Activated naive CD8-positive, alpha-beta T cell (primary cell): ENCODE measurements at regions not wholly inside any gene's neighbourhood (a gene's known extent, or its start where the extent isn't known, plus 50 kb on each side); places are given as distances from the start of the nearest gene placed in this dataset.

Experiments
- H3K27ac Mint-ChIP-seq: one replicate; pipeline ENCODE4 v1.8.0; 2021; ENCODE audit warnings: mixed read lengths
- H3K27me3 Mint-ChIP-seq: one replicate; pipeline ENCODE4 v1.8.0; 2021; ENCODE audit warnings: mixed read lengths
- H3K36me3 Mint-ChIP-seq: one replicate; pipeline ENCODE4 v1.8.0; 2021; ENCODE audit warnings: mixed read lengths
- H3K4me1 Mint-ChIP-seq: one replicate; pipeline ENCODE4 v1.8.0; 2021; ENCODE audit warnings: low read depth, mixed read lengths
- H3K4me3 Mint-ChIP-seq: one replicate; pipeline ENCODE4 v1.8.0; 2021; ENCODE audit warnings: mild to moderate bottlenecking, mixed read lengths
- H3K9me3 Mint-ChIP-seq: one replicate; pipeline ENCODE4 v1.8.0; 2021; ENCODE audit warnings: low read depth, mixed read lengths

GRCh38 chr20:40809361-40809760 is 120.3 kb upstream of the MAFB start:
- no peak overlapping the region for H3K27ac Mint-ChIP-seq
- no peaks in the 10 kb centered on the region for H3K36me3 Mint-ChIP-seq
- no peak overlapping the region for H3K4me3 Mint-ChIP-seq
- H3K27me3 Mint-ChIP-seq, result no peaks in the 10 kb centered on the region
- H3K9me3 Mint-ChIP-seq, result no peaks in the 10 kb centered on the region
- H3K4me1 Mint-ChIP-seq, result no peaks in the 10 kb centered on the region

DNA sequence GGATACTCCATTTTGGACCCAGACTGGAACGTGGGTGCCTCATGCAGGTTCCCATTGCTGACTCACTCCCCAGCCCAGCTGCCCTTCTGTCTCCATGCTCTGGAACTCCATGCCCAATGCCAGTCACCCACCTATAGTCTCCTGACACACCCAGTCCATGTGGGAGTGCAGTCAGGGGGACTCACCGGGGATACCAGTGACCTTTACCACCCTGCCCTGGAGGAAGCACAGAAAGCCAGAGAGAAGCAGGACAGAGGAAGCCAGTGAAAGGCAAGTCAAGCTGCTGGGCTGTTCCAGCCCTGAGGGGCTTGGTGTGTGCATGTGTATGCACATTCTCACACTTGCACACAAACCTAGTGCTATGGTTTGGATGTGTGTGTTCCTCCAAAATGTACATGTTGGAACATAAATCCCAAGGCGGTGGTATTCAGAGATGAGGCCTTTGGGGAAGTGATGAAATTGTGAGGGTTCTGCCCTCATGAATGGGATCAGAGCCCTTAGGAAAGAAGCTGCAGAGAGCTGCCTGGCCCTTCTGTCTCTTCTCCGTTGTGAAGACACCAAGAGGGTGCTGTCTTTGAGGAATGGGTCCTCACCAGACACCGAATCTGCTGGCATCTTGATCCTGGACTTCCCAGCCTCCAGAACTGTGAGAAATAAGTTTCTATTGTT is 121.4 kb upstream of the MAFB start:
- no peaks in the 10 kb centered on the region for H3K9me3 Mint-ChIP-seq
- no peak overlapping the region for H3K4me3 Mint-ChIP-seq
- no peaks in the 10 kb centered on the region for H3K4me1 Mint-ChIP-seq
- no peaks in the 10 kb centered on the region for H3K36me3 Mint-ChIP-seq
- no peak overlapping the region for H3K27ac Mint-ChIP-seq
- no peaks in the 10 kb centered on the region for H3K27me3 Mint-ChIP-seq

DNA sequence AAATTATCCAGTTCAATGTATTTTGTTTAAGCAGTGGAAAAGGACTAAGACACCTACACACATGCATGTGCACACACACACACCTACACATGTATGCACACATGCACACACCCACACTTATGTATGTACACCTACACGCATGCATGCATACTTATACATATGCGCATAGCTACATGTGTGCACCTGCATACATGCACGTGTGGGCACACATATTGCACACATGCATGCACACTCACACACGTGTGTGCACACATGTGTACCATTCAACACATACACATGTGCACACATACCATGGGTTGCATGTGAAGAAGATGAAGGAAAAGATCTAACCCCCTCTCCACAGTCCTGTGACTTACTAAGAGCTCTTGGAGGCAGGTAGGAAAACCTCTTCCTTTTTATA is 122.0 kb upstream of the MAFB start:
- Mint-ChIP-seq H3K27me3 (no peaks in the 10 kb centered on the region), H3K27ac (no peak overlapping the region), H3K36me3 (no peaks in the 10 kb centered on the region)

DNA sequence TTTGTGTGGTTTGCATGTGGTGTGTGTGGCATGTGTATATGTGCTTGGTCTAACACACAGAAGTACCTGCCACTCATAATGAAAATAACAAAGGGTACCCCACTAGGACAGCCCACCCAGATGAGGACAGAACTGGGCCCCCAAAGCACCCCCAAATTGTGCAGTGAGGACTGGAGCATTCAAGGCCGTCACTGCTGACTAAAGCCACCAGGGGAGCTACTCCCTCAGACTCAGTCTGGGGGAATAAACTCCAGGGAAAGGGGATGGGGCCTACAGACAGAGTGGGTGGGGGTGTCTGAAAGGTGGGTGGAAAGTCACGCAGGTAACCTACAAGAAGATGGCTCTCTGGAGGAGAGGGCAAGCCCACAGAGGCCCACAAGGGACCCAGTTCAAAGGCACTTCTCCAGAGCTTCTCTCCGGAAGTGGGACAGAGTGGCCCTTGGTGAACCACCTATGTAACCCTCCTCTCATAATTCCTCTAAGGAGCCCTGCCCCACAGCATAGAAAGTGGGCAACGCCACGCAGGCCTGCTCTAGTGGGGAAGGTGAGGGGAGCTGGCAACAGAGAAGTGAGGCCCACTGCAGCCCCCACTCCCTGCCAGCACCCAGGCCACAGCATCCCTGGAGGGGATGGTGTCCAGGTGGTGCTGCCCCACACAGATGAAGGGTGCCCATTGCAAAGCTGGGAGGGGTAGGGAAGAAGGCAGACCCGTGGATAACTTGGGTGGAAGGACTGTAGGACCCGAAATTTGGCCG is 122.8 kb upstream of the MAFB start:
- Mint-ChIP-seq H3K4me3 (no peak overlapping the region), H3K27me3 (no peaks in the 10 kb centered on the region), H3K4me1 (no peaks in the 10 kb centered on the region), H3K27ac (no peak overlapping the region), H3K9me3 (no peaks in the 10 kb centered on the region), H3K36me3 (no peaks in the 10 kb centered on the region)

More for the DNA sequence above, 122.0 kb upstream of the MAFB start:
- H3K4me1 Mint-ChIP-seq, result no peaks in the 10 kb centered on the region
- no peaks in the 10 kb centered on the region for H3K9me3 Mint-ChIP-seq
- no peak overlapping the region for H3K4me3 Mint-ChIP-seq

- H3K27ac Mint-ChIP-seq, result no peak overlapping the region
- H3K4me1 Mint-ChIP-seq, result no peaks in the 10 kb centered on the region
- H3K4me3 Mint-ChIP-seq, result no peak overlapping the region
- no peaks in the 10 kb centered on the region for H3K9me3 Mint-ChIP-seq
- no peaks in the 10 kb centered on the region for H3K36me3 Mint-ChIP-seq
- no peaks in the 10 kb centered on the region for H3K27me3 Mint-ChIP-seq
Observed at GRCh38 chr20:40812415-40812925, 123.4 kb upstream of the MAFB start.

- Mint-ChIP-seq H3K27me3 (no peaks in the 10 kb centered on the region), H3K36me3 (no peaks in the 10 kb centered on the region), H3K27ac (no peak overlapping the region), H3K4me1 (no peaks in the 10 kb centered on the region), H3K9me3 (peaks cover 1% of the 10 kb centered on the region), H3K4me3 (no peak overlapping the region)
Observed at GRCh38 chr20:40813029-40813431, 124.0 kb upstream of the MAFB start.

DNA sequence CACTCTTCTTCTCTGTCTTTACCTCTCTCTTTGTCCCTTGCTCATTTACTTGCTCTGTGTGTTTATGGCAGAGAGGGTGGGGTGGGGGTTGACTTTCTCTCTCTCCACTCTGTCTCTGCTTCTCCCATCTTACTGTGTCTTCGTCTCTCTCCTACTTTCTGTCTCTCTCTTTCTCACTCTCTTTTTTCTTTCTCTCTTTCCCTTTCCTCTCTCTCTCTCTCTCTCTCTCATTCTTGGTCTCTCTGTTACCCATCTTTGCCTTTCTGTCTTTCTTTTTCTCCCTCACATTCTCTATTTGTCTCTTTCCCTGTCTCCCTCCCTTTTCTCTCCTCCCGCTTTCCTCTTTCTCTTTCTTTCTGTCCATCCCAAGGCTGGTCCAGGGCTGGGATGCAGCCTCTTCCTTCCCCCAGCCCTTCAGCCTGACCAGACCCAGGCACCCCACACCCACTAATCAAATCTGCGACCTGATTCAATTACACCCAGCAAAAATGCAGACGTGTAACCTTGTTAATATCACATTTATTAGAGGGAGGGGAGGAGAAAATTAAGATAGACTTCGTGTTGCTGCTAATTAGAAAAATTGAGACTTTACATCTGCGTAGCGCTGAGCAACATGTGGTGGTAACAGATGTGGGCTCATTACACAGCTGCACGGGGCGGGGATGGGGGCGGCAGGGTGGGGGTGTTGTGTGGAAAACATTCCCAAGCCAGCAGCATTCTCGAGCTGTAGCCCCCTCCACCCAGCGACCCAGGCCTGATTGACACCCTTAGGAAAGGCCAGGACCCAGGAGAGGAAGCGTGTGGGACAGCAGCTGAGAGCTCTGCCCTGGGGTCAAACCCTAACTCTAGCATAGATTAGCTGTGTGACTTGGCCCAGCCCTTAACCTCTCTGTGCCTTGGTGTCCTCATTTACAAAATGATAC is 124.9 kb upstream of the MAFB start:
- no peak overlapping the region for H3K27ac Mint-ChIP-seq
- no peaks in the 10 kb centered on the region for H3K36me3 Mint-ChIP-seq
- H3K4me3 Mint-ChIP-seq, result no peak overlapping the region
- no peaks in the 10 kb centered on the region for H3K4me1 Mint-ChIP-seq
- H3K27me3 Mint-ChIP-seq, result no peaks in the 10 kb centered on the region
- H3K9me3 Mint-ChIP-seq, result peaks cover 8% of the 10 kb centered on the region

DNA sequence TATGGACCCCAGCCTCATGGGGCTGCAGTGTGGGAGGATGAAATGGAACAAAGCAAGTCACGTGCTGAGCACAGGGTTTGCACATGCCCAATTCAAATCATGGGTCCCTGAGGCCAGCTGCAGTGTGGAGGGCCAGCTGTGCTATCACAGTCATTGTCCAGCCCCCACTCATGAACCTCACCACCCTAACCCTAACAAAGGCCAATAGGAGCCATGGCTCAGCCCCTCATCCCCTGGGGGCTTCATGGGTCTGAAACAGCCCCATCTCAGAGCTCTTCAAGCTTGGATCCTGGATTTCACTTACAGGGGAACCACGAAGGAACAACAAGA is 125.6 kb upstream of the MAFB start:
- H3K4me3 Mint-ChIP-seq, result no peak overlapping the region
- H3K9me3 Mint-ChIP-seq, result peaks cover 8% of the 10 kb centered on the region
- no peaks in the 10 kb centered on the region for H3K27me3 Mint-ChIP-seq
- H3K27ac Mint-ChIP-seq, result no peak overlapping the region
- no peaks in the 10 kb centered on the region for H3K36me3 Mint-ChIP-seq
- no peaks in the 10 kb centered on the region for H3K4me1 Mint-ChIP-seq

GRCh38 chr20:40815156-40816038 is 126.4 kb upstream of the MAFB start:
- Mint-ChIP-seq H3K4me3 (no peak overlapping the region), H3K27me3 (no peaks in the 10 kb centered on the region), H3K27ac (no peak overlapping the region), H3K36me3 (no peaks in the 10 kb centered on the region), H3K4me1 (no peaks in the 10 kb centered on the region), H3K9me3 (peaks cover 8% of the 10 kb centered on the region)

- H3K9me3 Mint-ChIP-seq, result peaks cover 8% of the 10 kb centered on the region
- no peaks in the 10 kb centered on the region for H3K4me1 Mint-ChIP-seq
- no peak overlapping the region for H3K27ac Mint-ChIP-seq
- H3K36me3 Mint-ChIP-seq, result no peaks in the 10 kb centered on the region
- no peak overlapping the region for H3K4me3 Mint-ChIP-seq
- H3K27me3 Mint-ChIP-seq, result no peaks in the 10 kb centered on the region
Observed at GRCh38 chr20:40816039-40816352, 127.0 kb upstream of the MAFB start.

DNA sequence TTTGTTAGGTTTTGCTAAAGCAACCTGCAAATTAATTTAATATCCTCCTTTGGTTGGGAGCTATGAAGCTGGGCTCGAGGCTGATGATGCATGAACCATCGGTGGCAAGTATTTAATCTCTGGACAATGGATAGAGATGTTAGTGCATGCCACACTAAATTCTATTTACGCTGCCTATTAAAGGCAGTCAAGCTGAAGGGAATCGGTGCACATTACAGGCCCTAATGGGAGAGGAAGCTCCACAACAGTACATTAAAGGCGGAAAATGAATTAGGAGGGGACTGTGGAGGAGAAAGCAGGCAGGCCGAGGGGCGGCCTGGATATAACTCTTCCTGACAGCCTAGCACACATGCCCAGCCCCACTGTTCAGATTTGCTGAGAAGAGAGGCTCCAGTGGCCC is 132.4 kb upstream of the MAFB start:
- no peak overlapping the region for H3K4me3 Mint-ChIP-seq
- peaks cover 5% of the 10 kb centered on the region for H3K27me3 Mint-ChIP-seq
- no peaks in the 10 kb centered on the region for H3K4me1 Mint-ChIP-seq
- H3K27ac Mint-ChIP-seq, result no peak overlapping the region
- peaks cover 3% of the 10 kb centered on the region for H3K36me3 Mint-ChIP-seq
- peaks cover 14% of the 10 kb centered on the region for H3K9me3 Mint-ChIP-seq

DNA sequence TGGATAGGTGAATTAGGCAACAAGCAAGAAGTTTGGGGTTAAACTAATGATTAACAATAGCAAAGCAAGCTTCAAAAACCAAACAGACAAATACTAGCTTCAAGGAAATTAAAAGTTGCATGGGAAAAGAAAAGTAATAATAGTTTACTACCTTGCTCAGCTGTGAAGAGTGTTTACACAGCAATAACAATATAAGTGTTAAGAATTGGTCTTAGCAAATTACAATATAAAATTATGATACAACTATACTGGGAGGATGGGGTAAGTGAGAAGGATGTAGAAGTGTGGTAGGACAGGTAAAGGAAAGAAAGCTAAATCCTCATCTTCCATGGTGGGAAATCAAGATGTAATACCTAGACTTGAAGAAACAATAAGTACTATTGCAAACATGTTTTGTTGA is 137.7 kb upstream of the MAFB start:
- H3K9me3 Mint-ChIP-seq, result peaks cover 5% of the 10 kb centered on the region
- no peaks in the 10 kb centered on the region for H3K4me1 Mint-ChIP-seq
- no peak overlapping the region for H3K27ac Mint-ChIP-seq
- peaks cover 3% of the 10 kb centered on the region for H3K36me3 Mint-ChIP-seq
- H3K4me3 Mint-ChIP-seq, result no peak overlapping the region
- H3K27me3 Mint-ChIP-seq, result peaks cover 5% of the 10 kb centered on the region

- Mint-ChIP-seq H3K27ac (no peak overlapping the region), H3K9me3 (peaks cover 4% of the 10 kb centered on the region), H3K4me1 (no peaks in the 10 kb centered on the region), H3K4me3 (no peak overlapping the region), H3K27me3 (peaks cover 3% of the 10 kb centered on the region), H3K36me3 (peaks cover 3% of the 10 kb centered on the region)
Observed at GRCh38 chr20:40835321-40835720, 146.3 kb upstream of the MAFB start.

- Mint-ChIP-seq H3K36me3 (peaks cover 3% of the 10 kb centered on the region), H3K4me1 (no peaks in the 10 kb centered on the region), H3K4me3 (no peak overlapping the region), H3K9me3 (peaks cover 4% of the 10 kb centered on the region), H3K27me3 (peaks cover 6% of the 10 kb centered on the region), H3K27ac (no peak overlapping the region)
Observed at GRCh38 chr20:40838509-40838908, 149.5 kb upstream of the MAFB start.
